HG02943 (cell line): ENCODE measurements at regions not wholly inside any gene's neighbourhood (a gene's known extent, or its start where the extent isn't known, plus 50 kb on each side); places are given as distances from the start of the nearest gene placed in this dataset.
"Not testable (repeated sequence)": the region's sequence is repeated elsewhere in the genome, so short reads cannot be mapped to it uniquely, and the experiment has no call there.

Experiments
- ATAC-seq: cut with Tn5 transposase; IDR thresholded peaks from one replicate; pipeline ENCODE4 v1.9.1; 2021; ENCODE audit warnings: mild to moderate bottlenecking, low read depth, moderate library complexity; ENCODE audit not compliant: unreplicated experiment

DNA sequence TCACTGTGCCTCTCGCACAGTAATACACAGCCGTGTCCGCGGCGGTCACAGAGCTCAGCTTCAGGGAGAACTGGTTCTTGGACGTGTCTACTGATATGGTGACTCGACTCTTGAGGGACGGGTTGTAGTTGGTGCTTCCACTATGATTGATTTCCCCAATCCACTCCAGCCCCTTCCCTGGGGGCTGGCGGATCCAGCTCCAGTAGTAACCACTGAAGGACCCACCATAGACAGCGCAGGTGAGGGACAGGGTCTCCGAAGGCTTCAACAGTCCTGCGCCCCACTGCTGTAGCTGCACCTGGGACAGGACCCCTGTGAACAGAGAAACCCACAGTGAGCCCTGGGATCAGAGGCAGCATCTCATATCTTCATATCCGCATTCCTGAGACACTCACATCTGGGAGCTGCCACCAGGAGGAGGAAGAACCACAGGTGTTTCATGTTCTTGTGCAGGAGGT, 847.3 kb downstream of the TMEM121 start:
- not testable (repeated sequence) for ATAC-seq

DNA sequence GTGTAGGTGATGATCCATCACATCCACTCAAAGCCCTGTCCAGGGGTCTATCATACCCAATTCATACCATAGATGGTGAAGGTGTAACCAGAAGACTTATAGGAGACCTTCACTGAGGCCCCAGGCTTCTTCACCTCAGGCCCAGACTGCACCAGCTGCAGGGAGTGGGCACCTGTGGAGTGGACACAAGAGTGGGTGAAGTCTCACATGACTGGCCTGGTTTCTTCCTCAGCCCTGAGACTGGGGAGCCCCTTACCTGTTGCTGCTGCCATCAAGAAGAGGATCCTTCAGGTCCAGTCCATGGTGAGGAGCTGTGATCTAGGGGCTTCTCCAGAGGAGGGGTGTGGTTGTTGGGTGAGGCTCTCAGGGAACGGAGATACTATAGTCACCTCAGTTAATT, 851.0 kb downstream of the TMEM121 start:
- ATAC-seq: no peak

GRCh38 chr14:106378191-106378590, 851.8 kb downstream of the TMEM121 start:
- ATAC-seq: no peak

GRCh38 chr14:106380740-106381139, 854.4 kb downstream of the TMEM121 start:
- no peak for ATAC-seq

DNA sequence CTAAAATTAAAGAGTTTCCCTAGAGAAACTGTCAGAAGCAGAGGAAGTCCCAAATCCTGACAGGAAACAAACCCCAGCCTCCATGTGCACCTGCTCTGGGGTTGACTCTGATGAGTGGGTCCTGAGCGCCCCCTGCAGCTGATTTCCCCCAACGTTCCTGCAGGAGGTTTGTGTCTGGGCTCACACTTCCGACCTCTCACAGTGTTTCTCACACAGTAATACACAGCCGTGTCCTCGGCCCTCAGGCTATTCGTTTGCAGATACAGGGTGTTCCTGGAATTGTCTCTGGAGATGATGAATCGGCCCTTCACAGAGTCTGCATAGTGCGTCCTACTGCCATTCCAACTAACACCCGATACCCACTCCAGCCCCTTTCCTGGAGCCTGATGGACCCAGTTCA, 862.8 kb downstream of the TMEM121 start:
- ATAC-seq: not testable (repeated sequence)

DNA sequence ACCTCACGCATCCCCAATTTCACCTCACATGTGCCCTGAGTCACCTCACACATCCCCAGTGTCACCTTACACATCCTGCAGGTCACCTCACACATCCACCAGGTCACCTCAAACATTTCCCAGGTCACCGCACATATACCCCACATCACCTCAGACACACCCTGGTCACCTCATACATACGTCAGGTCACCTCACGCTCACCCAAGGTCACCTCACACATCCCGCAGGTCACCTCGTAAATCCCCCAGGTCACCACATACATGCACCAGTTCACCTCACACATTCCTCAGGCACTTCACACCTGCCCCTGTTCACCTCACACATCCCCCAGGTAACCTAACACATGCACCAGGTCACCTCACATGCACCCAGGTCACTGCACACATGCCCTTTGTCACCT, 864.0 kb downstream of the TMEM121 start:
- no peak for ATAC-seq

DNA sequence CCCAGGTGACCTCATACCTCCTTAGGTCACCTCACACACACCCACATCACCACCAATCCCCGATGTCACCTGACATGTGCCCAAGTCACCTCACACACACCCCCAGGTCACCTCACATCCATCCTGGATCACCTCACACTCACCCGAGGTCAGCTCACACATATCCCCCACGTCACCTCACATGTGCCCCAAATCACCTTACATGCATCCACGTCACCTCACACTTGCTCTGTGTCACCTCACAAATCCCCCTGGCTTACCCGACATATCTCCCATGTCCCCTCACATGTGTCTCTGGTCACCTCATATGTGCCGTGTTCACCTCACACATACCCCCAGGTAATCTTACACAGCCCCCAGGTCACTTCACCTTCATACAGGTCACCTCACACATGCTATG, 864.6 kb downstream of the TMEM121 start:
- no peak for ATAC-seq

DNA sequence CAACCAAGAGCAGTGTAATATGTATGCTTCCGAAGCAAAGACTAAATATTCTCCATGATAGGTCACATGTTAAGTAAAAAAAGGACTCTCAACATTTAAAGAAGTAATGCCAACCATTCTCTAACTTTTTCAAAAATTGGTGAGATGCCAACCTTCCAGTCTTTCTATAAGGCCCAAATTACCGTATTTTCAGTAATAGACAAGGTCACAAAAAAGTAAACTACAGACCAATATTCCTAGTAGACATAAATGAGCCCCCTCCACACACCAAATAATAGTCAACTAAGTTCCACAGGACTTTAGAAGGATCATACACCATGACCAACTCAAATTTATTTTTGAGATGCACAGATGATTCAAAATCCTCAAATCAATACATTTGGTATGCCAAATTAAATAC, 867.4 kb downstream of the TMEM121 start:
- ATAC-seq: no peak

- ATAC-seq: no peak
Measured at GRCh38 chr14:106395456-106396050, 869.2 kb downstream of the TMEM121 start.

GRCh38 chr14:106396999-106397398, 870.6 kb downstream of the TMEM121 start:
- no peak for ATAC-seq

- ATAC-seq: not testable (repeated sequence)
Measured at GRCh38 chr14:106398931-106399331, 872.5 kb downstream of the TMEM121 start.

GRCh38 chr14:106401316-106401715, 874.9 kb downstream of the TMEM121 start:
- not testable (repeated sequence) for ATAC-seq

- ATAC-seq: not testable (repeated sequence)
Measured at GRCh38 chr14:106410229-106410628, 883.8 kb downstream of the TMEM121 start.

- ATAC-seq: no peak
Measured at GRCh38 chr14:106414464-106414863, 888.1 kb downstream of the TMEM121 start.

GRCh38 chr14:106417224-106418049, 891.1 kb downstream of the TMEM121 start:
- no peak for ATAC-seq

- ATAC-seq: no peak
Measured at GRCh38 chr14:106419376-106419965, 893.1 kb downstream of the TMEM121 start.

DNA sequence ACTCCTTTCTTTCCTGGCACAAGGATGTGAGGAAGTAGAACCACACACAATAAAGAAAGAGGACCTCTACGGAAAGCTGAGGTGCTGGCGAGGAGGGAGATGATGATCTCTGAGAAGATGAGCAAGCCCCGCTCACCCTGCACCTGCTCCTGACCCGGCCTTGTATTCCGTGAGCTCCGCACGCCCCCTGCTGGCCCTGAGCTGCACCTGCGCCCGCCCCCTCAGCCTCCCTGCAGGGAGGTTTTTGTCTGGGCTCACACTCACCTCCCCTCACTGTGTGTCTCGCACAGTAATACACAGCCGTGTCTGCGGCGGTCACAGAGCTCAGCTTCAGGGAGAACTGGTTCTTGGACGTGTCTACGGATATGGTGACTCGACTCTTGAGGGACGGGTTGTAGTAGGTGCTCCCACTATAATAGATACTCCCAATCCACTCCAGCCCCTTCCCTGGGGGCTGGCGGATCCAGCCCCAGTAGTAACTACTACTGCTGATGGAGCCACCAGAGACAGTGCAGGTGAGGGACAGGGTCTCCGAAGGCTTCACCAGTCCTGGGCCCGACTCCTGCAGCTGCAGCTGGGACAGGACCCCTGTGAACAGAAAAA, 895.1 kb downstream of the TMEM121 start:
- ATAC-seq: not testable (repeated sequence)

GRCh38 chr14:106422066-106422465, 895.7 kb downstream of the TMEM121 start:
- ATAC-seq: no peak

GRCh38 chr14:106425150-106425549, 898.8 kb downstream of the TMEM121 start:
- not testable (repeated sequence) for ATAC-seq

- ATAC-seq: no peak
Measured at GRCh38 chr14:106436310-106436905, 910.0 kb downstream of the TMEM121 start.

- ATAC-seq: no peak
Measured at GRCh38 chr14:106442857-106443256, 916.5 kb downstream of the TMEM121 start.
